ENCODE measurements at regions not wholly inside any gene's neighbourhood (a gene's known extent, or its start where the extent isn't known, plus 50 kb on each side); places are given as distances from the start of the nearest gene placed in this dataset.

DNA sequence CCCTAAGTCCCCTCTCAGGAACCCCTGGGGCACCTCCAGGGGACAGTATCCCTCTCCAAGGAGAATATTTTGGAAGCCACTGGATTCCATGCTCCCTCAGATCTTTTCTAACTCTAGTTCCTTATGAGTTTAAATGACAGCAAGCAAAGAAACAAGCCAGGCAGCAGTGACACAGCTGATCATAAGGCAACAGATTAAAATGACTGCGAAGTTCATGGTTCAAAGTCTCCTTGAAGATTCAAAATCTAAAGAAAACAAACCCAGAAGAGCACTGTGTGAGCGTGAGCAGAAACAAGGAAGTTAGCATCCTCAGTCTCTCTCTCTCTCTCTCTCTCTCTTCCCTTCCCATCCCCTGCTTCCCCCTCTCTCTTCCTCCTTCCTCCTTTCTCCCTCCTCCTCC lies 316.7 kb upstream of the SLC30A5 start:
- FAIRE-seq, result no peak
- DNase-seq (ENCODE audit: low spot score), result no peak

- DNase-seq (ENCODE audit: low spot score) (no peak), FAIRE-seq (no peak)
Observed at GRCh38 chr5:68778484-68778883, 315.3 kb upstream of the SLC30A5 start.

- no peak for FAIRE-seq
- no peak for DNase-seq (ENCODE audit: low spot score)
Observed at GRCh38 chr5:68780299-68780955, 313.4 kb upstream of the SLC30A5 start.

DNA sequence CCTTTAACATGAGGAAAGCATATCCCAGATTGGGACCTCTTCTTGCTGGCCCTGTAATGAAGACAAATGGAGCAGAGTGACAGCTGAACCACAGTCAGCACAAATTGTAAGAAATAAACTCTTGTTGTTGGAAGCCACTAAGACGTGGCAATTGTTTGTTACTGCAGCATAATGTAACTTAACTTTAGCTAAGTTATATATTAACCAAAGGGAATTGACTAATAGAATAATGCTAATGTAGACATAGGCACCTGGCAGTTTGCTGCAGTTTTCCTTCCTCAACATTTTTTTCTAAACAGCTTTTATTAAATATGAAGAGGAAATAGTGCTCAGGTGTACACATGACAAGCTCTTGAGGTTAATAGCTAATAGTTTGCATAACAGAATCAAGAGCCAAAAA lies 300.7 kb upstream of the SLC30A5 start:
- FAIRE-seq (no peak), DNase-seq (ENCODE audit: low spot score) (no peak)

DNA sequence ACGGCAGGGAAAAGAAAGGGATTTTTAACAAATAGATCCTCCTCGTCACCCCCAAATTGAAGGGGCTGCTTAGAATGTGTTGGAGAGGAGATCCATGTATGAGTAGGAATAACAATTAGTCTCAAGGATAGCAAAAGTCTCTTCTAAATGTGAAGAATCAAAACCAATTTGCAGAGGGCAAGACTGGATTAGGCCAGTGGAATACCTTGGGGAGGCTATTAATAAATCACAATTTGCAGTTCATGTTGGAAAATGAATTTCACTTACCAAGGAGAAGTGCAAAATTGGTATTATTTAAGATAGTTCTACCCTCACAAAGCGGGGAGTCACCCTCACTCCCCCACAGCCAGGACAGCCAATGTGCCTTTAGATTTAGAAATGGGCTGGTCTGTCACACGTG lies 299.8 kb upstream of the SLC30A5 start:
- DNase-seq (ENCODE audit: low spot score) (no peak), FAIRE-seq (no peak)

DNA sequence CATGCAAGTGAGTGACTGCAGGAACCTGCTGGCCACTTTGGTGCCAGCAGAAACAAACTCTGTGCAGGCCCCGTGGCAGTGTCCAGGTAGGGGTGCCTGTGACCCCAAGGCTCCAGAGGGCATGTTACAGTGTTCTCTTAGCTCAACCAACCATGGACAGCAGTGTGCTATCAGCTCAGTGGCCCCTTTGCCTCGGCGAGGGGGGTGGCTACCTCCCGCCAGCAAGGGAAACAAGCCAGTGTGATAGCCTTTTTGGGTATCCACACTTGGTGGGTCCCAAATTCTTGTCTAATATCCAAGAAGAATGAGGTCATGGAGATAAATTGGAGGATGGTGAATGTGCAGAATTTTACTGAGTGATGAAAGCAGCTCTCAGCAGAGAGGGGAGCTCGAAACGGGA lies 298.6 kb upstream of the SLC30A5 start:
- no peak for DNase-seq (ENCODE audit: low spot score)
- no peak for FAIRE-seq

GRCh38 chr5:68798877-68799843 lies 294.7 kb upstream of the SLC30A5 start:
- FAIRE-seq (no peak), DNase-seq (ENCODE audit: low spot score) (no peak)

DNA sequence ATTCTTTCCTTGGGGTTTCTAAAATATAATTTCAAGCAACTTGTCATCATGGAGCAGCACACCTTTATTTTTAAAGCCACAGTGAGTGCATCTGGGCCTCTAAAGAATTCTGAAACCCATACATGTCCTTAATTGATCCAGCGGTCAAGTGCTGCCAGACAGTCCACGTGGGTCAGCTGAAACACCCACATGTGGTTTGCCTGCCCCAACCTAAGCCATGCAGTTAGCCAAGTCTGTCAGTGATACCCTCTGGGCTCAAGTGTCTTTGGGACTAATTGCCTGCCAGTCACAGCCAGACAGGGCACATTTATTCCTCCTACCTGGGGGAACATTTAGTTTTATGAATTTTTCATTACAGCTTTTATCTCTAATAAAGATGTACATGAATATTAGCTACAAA lies 291.4 kb upstream of the SLC30A5 start:
- no peak for FAIRE-seq

GRCh38 chr5:68803881-68804319 lies 289.9 kb upstream of the SLC30A5 start:
- no peak for FAIRE-seq
- DNase-seq (ENCODE audit: low spot score), result no peak

More for the DNA sequence above, 291.4 kb upstream of the SLC30A5 start:
- no peak for DNase-seq (ENCODE audit: low spot score)

- DNase-seq (ENCODE audit: low spot score) (no peak), FAIRE-seq (no peak)
Observed at GRCh38 chr5:68804343-68804742, 289.5 kb upstream of the SLC30A5 start.

DNA sequence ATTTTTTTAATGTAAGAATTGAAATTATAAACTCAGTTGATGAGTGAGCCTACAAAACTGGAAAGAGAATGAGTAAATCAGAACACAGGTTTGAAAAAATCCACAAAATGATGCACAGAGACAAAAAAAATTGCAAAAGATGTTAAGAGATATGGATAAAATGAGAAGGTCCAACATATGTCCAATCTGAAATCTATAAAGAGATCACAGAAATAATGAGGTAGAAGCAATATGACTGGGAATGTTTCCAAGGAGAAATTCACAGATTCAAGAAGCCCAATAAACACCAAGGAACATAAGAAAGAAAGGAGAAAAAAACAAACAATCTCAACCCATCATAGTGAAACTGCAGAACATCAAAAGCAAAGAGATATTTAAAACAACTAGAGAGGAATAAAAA lies 288.4 kb upstream of the SLC30A5 start:
- no peak for FAIRE-seq
- no peak for DNase-seq (ENCODE audit: low spot score)

DNA sequence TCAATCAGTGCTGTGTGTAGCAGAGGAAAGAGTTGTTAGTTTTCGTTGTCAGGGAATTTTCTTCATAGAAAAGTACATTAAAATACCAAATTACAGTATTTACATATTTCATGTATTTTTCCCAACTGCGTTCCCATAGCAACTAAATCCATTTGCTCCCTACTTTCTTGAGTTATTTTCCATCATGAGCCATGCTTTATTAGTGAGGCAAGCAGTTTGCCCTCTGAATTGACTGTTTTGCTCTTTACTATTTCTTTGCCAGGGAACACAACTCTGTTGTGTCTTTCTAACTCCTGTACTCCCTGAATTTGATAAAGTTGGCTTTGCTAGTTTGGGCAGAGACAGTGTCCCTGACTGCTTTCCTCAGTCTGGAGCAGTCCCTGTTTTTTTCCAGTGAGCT lies 276.2 kb upstream of the SLC30A5 start:
- no peak for FAIRE-seq
- DNase-seq (ENCODE audit: low spot score), result no peak

DNA sequence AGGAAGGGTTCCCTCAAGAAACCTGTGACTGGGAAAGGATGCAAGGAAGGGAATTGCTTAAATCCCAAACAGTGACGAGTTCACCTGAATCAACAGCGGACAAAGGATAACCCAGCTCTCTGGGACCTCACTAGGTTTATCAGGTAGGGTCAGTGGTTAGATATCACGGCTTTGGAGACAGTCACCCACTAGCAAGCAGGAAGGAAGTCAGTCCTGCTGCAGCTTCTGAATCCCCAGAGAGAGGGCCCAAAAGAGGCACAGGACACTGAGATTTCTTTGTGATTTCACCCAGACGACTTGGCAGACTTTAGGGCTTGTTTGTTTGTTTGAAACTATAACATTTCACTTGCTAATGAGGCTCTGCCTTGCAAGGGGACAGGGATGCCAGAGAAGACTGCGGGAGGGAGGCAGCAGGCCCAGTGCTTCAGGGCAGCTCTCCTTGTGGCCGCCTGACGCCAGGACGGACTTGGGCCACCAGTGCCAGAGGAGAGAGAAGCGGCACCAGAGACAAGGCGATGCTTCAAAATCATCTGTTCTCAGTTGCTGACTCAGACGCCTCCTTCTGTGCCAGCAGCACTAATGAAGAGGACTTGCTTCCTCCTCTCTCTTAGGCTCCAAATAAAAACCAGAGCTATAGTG lies 275.6 kb upstream of the SLC30A5 start:
- DNase-seq (ENCODE audit: low spot score) (no peak), FAIRE-seq (no peak)

DNA sequence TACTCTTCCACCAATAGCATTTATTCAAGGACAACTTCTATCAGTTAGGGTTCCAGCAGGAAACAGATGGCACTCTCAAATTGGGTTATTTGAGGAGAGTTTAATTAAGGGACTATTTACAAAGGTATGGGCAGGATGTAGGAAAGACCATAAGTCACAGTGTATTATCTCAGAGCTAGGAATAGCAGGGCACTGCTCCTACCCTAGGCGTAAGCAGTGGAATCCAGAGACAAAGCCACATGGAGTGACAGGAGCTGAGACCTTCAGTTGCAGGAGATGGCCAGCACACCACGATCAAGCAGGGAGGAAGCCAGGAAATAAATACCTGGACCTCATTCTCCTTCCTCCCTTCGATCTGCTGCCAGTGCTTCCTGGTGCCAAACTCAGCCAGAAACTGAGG lies 274.9 kb upstream of the SLC30A5 start:
- FAIRE-seq (no peak), DNase-seq (ENCODE audit: low spot score) (no peak)

- no peak for DNase-seq (ENCODE audit: low spot score)
- FAIRE-seq, result no peak
Observed at GRCh38 chr5:68821056-68821455, 272.8 kb upstream of the SLC30A5 start.

DNA sequence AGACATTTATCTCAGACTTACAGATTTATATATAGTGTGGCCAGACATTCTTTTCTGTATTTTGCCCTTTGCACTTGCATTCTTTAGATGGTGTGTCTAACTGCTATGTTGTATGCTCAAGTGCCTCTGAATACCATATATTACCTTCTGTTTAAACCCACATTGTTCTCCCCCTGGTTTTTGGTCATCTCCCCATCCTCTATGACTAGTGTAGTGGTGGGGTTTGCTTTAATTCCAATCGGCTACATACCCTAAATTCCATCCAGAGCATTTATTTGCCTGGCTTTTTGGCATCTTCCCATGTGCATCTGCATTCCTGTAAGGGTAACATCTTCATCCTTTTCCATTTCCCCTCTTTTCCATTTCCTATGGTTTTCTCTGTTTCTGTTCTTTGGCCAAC lies 271.0 kb upstream of the SLC30A5 start:
- DNase-seq (ENCODE audit: low spot score) (no peak), FAIRE-seq (no peak)

DNA sequence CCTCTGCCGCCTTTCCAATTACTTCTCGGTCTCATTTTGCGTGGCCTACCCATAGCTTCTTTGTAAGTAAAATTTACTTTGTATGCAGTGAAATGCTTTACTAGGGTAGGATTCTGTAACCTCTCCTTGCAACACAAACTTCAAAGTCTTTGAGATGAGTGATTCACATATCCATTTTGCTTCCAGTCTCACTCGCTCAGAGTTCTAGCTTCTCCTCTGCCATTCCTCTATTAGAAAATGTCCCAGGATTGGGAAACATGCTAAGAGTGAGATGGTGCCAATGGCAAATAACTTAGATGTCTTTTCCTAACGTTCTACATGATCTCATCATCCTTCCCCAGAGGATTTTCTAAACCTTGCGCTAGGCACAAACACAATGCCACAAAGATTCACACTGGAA lies 270.5 kb upstream of the SLC30A5 start:
- FAIRE-seq, result no peak

DNA sequence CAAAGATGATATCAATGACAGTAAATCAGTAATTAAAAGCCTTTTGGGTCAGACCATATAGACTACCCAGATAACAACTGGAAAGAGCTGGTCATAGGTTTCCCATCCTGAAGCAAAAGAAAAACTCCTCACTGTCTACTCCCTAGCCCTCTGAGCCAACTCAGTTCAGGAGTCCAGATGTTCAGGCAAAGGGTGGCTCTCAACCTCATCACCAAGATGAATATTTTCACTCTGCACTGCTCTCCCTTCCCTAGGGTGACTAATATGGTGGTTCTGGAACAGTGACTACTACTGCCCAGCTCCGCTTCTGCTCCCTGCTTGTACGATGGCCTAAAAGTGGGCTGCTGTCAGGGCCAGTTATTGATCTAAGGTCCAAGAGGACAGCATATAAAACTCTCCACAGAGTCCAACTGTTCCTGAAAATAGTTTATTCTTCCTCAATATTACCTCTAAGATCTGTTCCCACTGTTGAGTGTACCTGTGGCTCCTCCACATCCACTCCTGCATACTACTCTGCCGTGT lies 263.4 kb upstream of the SLC30A5 start:
- FAIRE-seq (no peak), DNase-seq (ENCODE audit: low spot score) (no peak)

More for the DNA sequence above, 270.5 kb upstream of the SLC30A5 start:
- DNase-seq (ENCODE audit: low spot score), result no peak

- FAIRE-seq, result no peak
- DNase-seq (ENCODE audit: low spot score), result no peak
Observed at GRCh38 chr5:68834491-68834981, 259.3 kb upstream of the SLC30A5 start.

DNA sequence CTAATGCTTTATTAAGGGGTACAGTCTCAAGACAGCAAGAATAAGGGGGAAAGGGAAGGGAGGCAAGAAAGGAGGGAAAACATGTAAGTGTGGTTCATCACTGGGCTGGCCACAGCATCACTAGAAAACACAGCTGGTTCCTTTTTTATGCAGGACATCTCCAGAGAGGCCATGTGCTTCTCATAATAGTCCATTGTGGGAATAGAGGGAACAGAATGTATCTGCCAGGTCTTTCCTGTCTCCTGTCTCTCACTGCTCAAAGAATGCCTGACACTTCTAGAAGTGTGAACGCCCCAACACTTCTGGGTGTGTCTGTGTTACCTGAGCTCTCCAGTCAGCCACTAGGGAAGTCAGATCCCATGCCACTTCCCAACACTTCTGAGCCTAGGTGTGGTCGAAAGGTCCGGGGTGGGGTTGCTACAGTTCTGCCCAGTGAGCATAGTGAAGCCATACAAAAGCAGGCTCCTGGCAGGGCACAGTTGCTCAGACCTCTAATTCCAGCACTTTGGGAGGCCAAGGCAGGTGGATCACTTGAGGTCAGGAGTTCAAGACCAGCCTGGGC lies 255.6 kb upstream of the SLC30A5 start:
- FAIRE-seq (no peak), DNase-seq (ENCODE audit: low spot score) (no peak)

- no peak for DNase-seq (ENCODE audit: low spot score)
- FAIRE-seq, result no peak
Observed at GRCh38 chr5:68839019-68839552, 254.7 kb upstream of the SLC30A5 start.

Data from RCC 7860 (cell line).